Tibial nerve (tissue), 4 donors: ENCODE measurements at regions not wholly inside any gene's neighbourhood (a gene's known extent, or its start where the extent isn't known, plus 50 kb on each side); places are given as distances from the start of the nearest gene placed in this dataset.

Experiments used
- DNase-seq, 2 donors: peaks; one replicate each; pipeline ENCODE4 v3.0.0-alpha.2; 2019; ENCODE audit warnings: low spot score in 2 of 2
- H3K27ac ChIP-seq, 4 donors: fragments of 200-600 bp; sonication (generic) in 3 of 4; one replicate each; pipeline ENCODE4 v1.5.1; 2017 to 2019; ENCODE audit warnings: mild to moderate bottlenecking in 1 of 4
- H3K27me3 ChIP-seq, 2 donors: fragments of 200-600 bp; sonication (generic) in 1 of 2; one replicate each; pipeline versions ENCODE4 v1.5.1 to v1.6.0; 2017 to 2019
- H3K36me3 ChIP-seq, 3 donors: fragments of 200-600 bp; sonication (generic); one replicate each; pipeline ENCODE4 v1.5.1; 2018 to 2019
- H3K4me1 ChIP-seq, 4 donors: fragments of 200-600 bp; sonication (generic) in 3 of 4; one replicate each; pipeline ENCODE4 v1.5.1; 2017 to 2019
- H3K4me3 ChIP-seq, 4 donors: fragments of 200-600 bp; sonication (generic) in 3 of 4; one replicate each; pipeline ENCODE4 v1.5.1; 2017 to 2019; ENCODE audit warnings: mild to moderate bottlenecking in 1 of 4, moderate library complexity in 1 of 4
- H3K9me3 ChIP-seq, 4 donors: fragments of 200-600 bp; sonication (generic) in 3 of 4; one replicate each; pipeline ENCODE4 v1.5.1; 2017 to 2019
- CTCF ChIP-seq, 5 experiments: fragments of 200-600 bp in 3 of 5; fragments of 450-650 bp in 2 of 5; sonication (generic) in 3 of 5; IDR thresholded peaks; one replicate each; pipeline ENCODE4 v1.5.1; 2016 to 2019; ENCODE audit warnings: antibody characterized with exemption in 5 of 5, mild to moderate bottlenecking in 3 of 5, moderate library complexity in 2 of 5
- EP300 ChIP-seq, 2 donors: sonication (generic); formaldehyde crosslinking; IDR thresholded peaks; one replicate each; pipeline ENCODE4 v1.6.1; 2017; ENCODE audit warnings: antibody characterized with exemption in 2 of 2, mild to moderate bottlenecking in 1 of 2
- POLR2A ChIP-seq, 2 donors: fragments of 450-650 bp; IDR thresholded peaks; one replicate each; pipeline ENCODE4 v1.6.1; 2017; ENCODE audit warnings: antibody characterized with exemption in 2 of 2, mild to moderate bottlenecking in 2 of 2, moderate library complexity in 2 of 2
- WGBS, 2 donors: methylation state at CpG; one replicate each; pipeline ENCODE4 v1.1.5; 2018; 5-methylcytosine and 5-hydroxymethylcytosine counted together

- Histone ChIP-seq H3K9me3 (peaks cover 0 to 4% (median 0%) of the 10 kb centered on the region in 4 donors), H3K4me3 (no peak overlapping the region), H3K27me3 (no peaks in the 10 kb centered on the region), H3K36me3 (no peaks in the 10 kb centered on the region), H3K27ac (no peak overlapping the region), H3K4me1 (no peaks in the 10 kb centered on the region)
- no peak for DNase-seq
- WGBS, 2 donors, result 67 to 76% methylated on average over 4 of the region's 5 CpGs
- TF ChIP-seq POLR2A (IDR thresholded peaks at IDR 0.05) (no peak), EP300 (IDR thresholded peaks at IDR 0.05) (no peak), CTCF (IDR thresholded peaks at IDR 0.05) (no peak)
Observed at GRCh38 chr3:851098-851790, 241.6 kb upstream of the CNTN6 start.

GRCh38 chr3:852033-852432, 240.8 kb upstream of the CNTN6 start:
- 84 to 91% methylated on average over 4 of the region's 4 CpGs for WGBS, 2 donors
- no peaks in the 10 kb centered on the region for H3K36me3 ChIP-seq
- H3K27me3 ChIP-seq, result no peaks in the 10 kb centered on the region
- peaks cover 0 to under 1% (median 0%) of the 10 kb centered on the region in 4 donors for H3K9me3 ChIP-seq
- no peaks in the 10 kb centered on the region for H3K4me1 ChIP-seq
- TF ChIP-seq POLR2A (IDR thresholded peaks at IDR 0.05), result no peak
- no peak for TF ChIP-seq CTCF (IDR thresholded peaks at IDR 0.05)
- TF ChIP-seq EP300 (IDR thresholded peaks at IDR 0.05), result no peak
- no peak overlapping the region for H3K27ac ChIP-seq
- no peak overlapping the region for H3K4me3 ChIP-seq
- no peak for DNase-seq

- Histone ChIP-seq H3K4me1 (no peaks in the 10 kb centered on the region), H3K27ac (no peak overlapping the region), H3K4me3 (no peak overlapping the region), H3K36me3 (no peaks in the 10 kb centered on the region), H3K9me3 (no peaks in the 10 kb centered on the region), H3K27me3 (no peaks in the 10 kb centered on the region)
- TF ChIP-seq POLR2A (IDR thresholded peaks at IDR 0.05) (no peak), EP300 (IDR thresholded peaks at IDR 0.05) (no peak), CTCF (IDR thresholded peaks at IDR 0.05) (no peak)
- 75 to 92% methylated on average over 5 of the region's 5 CpGs for WGBS, 2 donors
- no peak for DNase-seq
Observed at GRCh38 chr3:853489-853888, 239.3 kb upstream of the CNTN6 start.

GRCh38 chr3:859135-859534, 233.7 kb upstream of the CNTN6 start:
- TF ChIP-seq CTCF (IDR thresholded peaks at IDR 0.05) (no peak), EP300 (IDR thresholded peaks at IDR 0.05) (no peak), POLR2A (IDR thresholded peaks at IDR 0.05) (no peak)
- no peak overlapping the region for H3K27ac ChIP-seq
- 84 to 85% methylated on average over 9 of the region's 9 CpGs for WGBS, 2 donors
- H3K9me3 ChIP-seq, result peaks cover 0 to 8% (median 0%) of the 10 kb centered on the region in 4 donors
- H3K36me3 ChIP-seq, result no peaks in the 10 kb centered on the region
- no peak for DNase-seq
- no peak overlapping the region for H3K4me3 ChIP-seq
- H3K4me1 ChIP-seq, result no peaks in the 10 kb centered on the region
- no peaks in the 10 kb centered on the region for H3K27me3 ChIP-seq

GRCh38 chr3:861721-862120, 231.1 kb upstream of the CNTN6 start:
- WGBS, 2 donors, result 74 to 88% methylated on average over 2 of the region's 2 CpGs
- peaks cover 0 to 8% (median 0%) of the 10 kb centered on the region in 4 donors for H3K9me3 ChIP-seq
- no peaks in the 10 kb centered on the region for H3K27me3 ChIP-seq
- DNase-seq, result no peak
- no peak for TF ChIP-seq POLR2A (IDR thresholded peaks at IDR 0.05)
- TF ChIP-seq EP300 (IDR thresholded peaks at IDR 0.05), result no peak
- TF ChIP-seq CTCF (IDR thresholded peaks at IDR 0.05), result no peak
- no peaks in the 10 kb centered on the region for H3K4me1 ChIP-seq
- no peaks in the 10 kb centered on the region for H3K36me3 ChIP-seq
- no peak overlapping the region for H3K4me3 ChIP-seq
- no peak overlapping the region for H3K27ac ChIP-seq
